HepG2 (cell line): ENCODE measurements at regions not wholly inside any gene's neighbourhood (a gene's known extent, or its start where the extent isn't known, plus 50 kb on each side); places are given as distances from the start of the nearest gene placed in this dataset.

Experiments
- ATAC-seq: fragments of 200-7000 bp; cut with Tn5 transposase; 3 replicates; pipeline ENCODE4 v1.9.1; 2020; ENCODE audit warnings: mild to moderate bottlenecking, moderate library complexity
- BruUV-seq: library from RNA; stranded (reverse); fragments of 400-500 nt; replicated peaks from 2 replicates; lab custom pipeline; 2021; lab: Mats Ljungman, UMichigan
- CTCF ChIA-PET: fragments of 300-600 bp; formaldehyde crosslinking; extraction: SDS; loops from one replicate; lab custom pipeline; 2021; ENCODE audit warnings: low total read pairs, inconsistent platforms, low intra/inter-chr PET ratio; lab: Yijun Ruan, JAX
- POLR2A ChIA-PET: fragments of 350-600 bp; sonication (Branson Sonifier 250); formaldehyde crosslinking; loops from one replicate; lab custom pipeline; 2020; ENCODE audit warnings: antibody characterized with exemption, inconsistent platforms; lab: Yijun Ruan, JAX
- DNase-seq: peaks from one replicate; pipeline ENCODE4 v3.0.0-alpha.2; 2015; ENCODE audit warnings: low spot score
- FAIRE-seq: peaks from 3 replicates; lab custom pipeline; 2011; peaks lifted over from hg19 to GRCh38; lab: Jason Lieb, UNC
- H2AFZ ChIP-seq: one replicate; pipeline ENCODE4 v1.6.1; 2011; ENCODE audit warnings: low read length, inconsistent platforms
- H3K27ac ChIP-seq: fragments of 300-600 bp; 3 replicates; pipeline ENCODE4 v1.8.0; 2011; ENCODE audit warnings: mixed run types, mild to moderate bottlenecking, mixed read lengths, low read length, inconsistent platforms; ENCODE audit not compliant: insufficient read depth; ENCODE audit errors: extremely low read length
- H3K27me3 ChIP-seq, 2 experiments: fragments of 200-600 bp in 1 of 2; 2 replicates in 1 of 2; 3 replicates in 1 of 2; pipeline versions ENCODE4 v1.6.0 to v1.8.0; 2011; ENCODE audit warnings: low read length in 2 of 2, mild to moderate bottlenecking in 2 of 2, moderate library complexity in 2 of 2, inconsistent platforms in 1 of 2; ENCODE audit not compliant: insufficient read depth in 2 of 2, control insufficient read depth in 1 of 2
- H3K36me3 ChIP-seq, 2 experiments: fragments of 200-600 bp in 1 of 2; replicated peaks in 1 of 2; 2 replicates in 1 of 2; 3 replicates in 1 of 2; pipeline versions ENCODE4 v1.5.1 to v1.8.0; 2011; ENCODE audit warnings: low read length in 2 of 2, inconsistent platforms in 1 of 2; ENCODE audit not compliant: insufficient read depth in 2 of 2, control insufficient read depth in 1 of 2
- H3K4me1 ChIP-seq: 2 replicates; pipeline ENCODE4 v1.5.1; 2012; ENCODE audit warnings: low read length, inconsistent platforms; ENCODE audit not compliant: insufficient read depth
- H3K4me2 ChIP-seq: 2 replicates; pipeline ENCODE4 v1.6.0; 2011; ENCODE audit warnings: low read depth, low read length, inconsistent platforms
- H3K4me3 ChIP-seq, 3 experiments: fragments of 200-600 bp in 1 of 3; sonication (generic), shearing (Covaris generic) in 1 of 3; replicated peaks in 1 of 3; 2 replicates each; pipeline ENCODE4 v1.5.1; 2011 to 2016; ENCODE audit warnings: low read length in 3 of 3, inconsistent platforms in 2 of 3, low read depth in 2 of 3, mild to moderate bottlenecking in 2 of 3, control low read depth in 1 of 3, mixed read lengths in 1 of 3; ENCODE audit not compliant: insufficient read depth in 1 of 3
- H3K79me2 ChIP-seq: one replicate; pipeline ENCODE4 v1.6.1; 2011; ENCODE audit warnings: low read length, inconsistent platforms; ENCODE audit not compliant: insufficient read depth
- H3K9ac ChIP-seq: 2 replicates; pipeline ENCODE4 v1.6.0; 2011; ENCODE audit warnings: mild to moderate bottlenecking, low read depth, low read length, inconsistent platforms; ENCODE audit not compliant: insufficient read depth
- H3K9me3 ChIP-seq: 2 replicates; pipeline ENCODE4 v1.5.1; 2012; ENCODE audit warnings: mild to moderate bottlenecking, low read length
- H4K20me1 ChIP-seq: 2 replicates; pipeline ENCODE4 v1.6.0; 2011; ENCODE audit warnings: inconsistent platforms, mild to moderate bottlenecking, low read length, moderate library complexity; ENCODE audit not compliant: insufficient read depth
- LRRFIP1 ChIP-seq: sonication (generic); formaldehyde crosslinking; conservative IDR thresholded peaks from 2 replicates; pipeline ENCODE4 v1.4.0; 2020; ENCODE audit warnings: missing genetic modification reagents
- RORA ChIP-seq: sonication (generic); formaldehyde crosslinking; IDR thresholded peaks from 2 replicates; pipeline ENCODE4 v1.5.0; 2020; ENCODE audit warnings: mild to moderate bottlenecking, missing genetic modification reagents, moderate library complexity
- SOX6 ChIP-seq, 2 experiments: fragments of 450-650 bp in 1 of 2; sonication (generic) in 1 of 2; formaldehyde crosslinking in 1 of 2; IDR thresholded peaks; 2 replicates each; pipeline versions ENCODE4 v1.4.0 to v1.6.1; 2017 to 2020; ENCODE audit warnings: antibody characterized with exemption in 1 of 2, mild to moderate bottlenecking in 1 of 2, missing genetic modification reagents in 1 of 2
- ZFP1 ChIP-seq: IDR thresholded peaks from 2 replicates; pipeline ENCODE4 v1.6.1; 2016
- ZNF550 ChIP-seq: sonication (generic); formaldehyde crosslinking; IDR thresholded peaks from 2 replicates; pipeline ENCODE4 v1.4.0; 2020; ENCODE audit warnings: mild to moderate bottlenecking, missing genetic modification reagents, borderline replicate concordance
- ZNF614 ChIP-seq: IDR thresholded peaks from 2 replicates; pipeline ENCODE4 v1.6.1; 2018; ENCODE audit warnings: missing biosample characterization, missing genetic modification reagents, inconsistent platforms, borderline replicate concordance
- in situ Hi-C: cut with HindIII; loops from 2 replicates; pipeline ENCODE4 v1.10.0; 2017; ENCODE audit warnings: low pct_unique_long_range_greater_than_20kb; ENCODE audit not compliant: extremely low pct_ligation_motif_present
- intact Hi-C: fragments of 100-400 bp; cut with micrococcal nuclease; formaldehyde crosslinking; loops from one replicate; pipeline ENCODE4 v1.10.0; 2022; ENCODE audit not compliant: unreplicated experiment
- TF ChIP-seq, protein P1 (sequence below): sonication (generic); formaldehyde crosslinking; IDR thresholded peaks from 2 replicates; pipeline ENCODE4 v1.8.0; 2022; ENCODE audit warnings: mild to moderate bottlenecking, missing genetic modification reagents, moderate library complexity
- TF ChIP-seq, protein P2 (sequence below): sonication (generic); formaldehyde crosslinking; IDR thresholded peaks from 2 replicates; pipeline ENCODE4 v1.4.0; 2020; ENCODE audit warnings: missing genetic modification reagents, borderline replicate concordance

- DNase-seq = no peak
- H2AFZ ChIP-seq = no peak overlapping the region
- TF ChIP-seq RORA (CRISPR knock-in tag) (no peak), ZNF550 (CRISPR knock-in tag) (no peak), ZFP1 (no peak), ZNF614 (CRISPR knock-in tag) (no peak), SOX6 (IDR thresholded peaks at IDR 0.05) (no peak), SOX6 (CRISPR knock-in tag; IDR thresholded peaks at IDR 0.05) (no peak), LRRFIP1 (CRISPR knock-in tag) (no peak)
- TF ChIP-seq, protein P1, sequence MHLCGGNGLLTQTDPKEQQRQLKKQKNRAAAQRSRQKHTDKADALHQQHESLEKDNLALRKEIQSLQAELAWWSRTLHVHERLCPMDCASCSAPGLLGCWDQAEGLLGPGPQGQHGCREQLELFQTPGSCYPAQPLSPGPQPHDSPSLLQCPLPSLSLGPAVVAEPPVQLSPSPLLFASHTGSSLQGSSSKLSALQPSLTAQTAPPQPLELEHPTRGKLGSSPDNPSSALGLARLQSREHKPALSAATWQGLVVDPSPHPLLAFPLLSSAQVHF = no peak
- TF ChIP-seq, protein P2, sequence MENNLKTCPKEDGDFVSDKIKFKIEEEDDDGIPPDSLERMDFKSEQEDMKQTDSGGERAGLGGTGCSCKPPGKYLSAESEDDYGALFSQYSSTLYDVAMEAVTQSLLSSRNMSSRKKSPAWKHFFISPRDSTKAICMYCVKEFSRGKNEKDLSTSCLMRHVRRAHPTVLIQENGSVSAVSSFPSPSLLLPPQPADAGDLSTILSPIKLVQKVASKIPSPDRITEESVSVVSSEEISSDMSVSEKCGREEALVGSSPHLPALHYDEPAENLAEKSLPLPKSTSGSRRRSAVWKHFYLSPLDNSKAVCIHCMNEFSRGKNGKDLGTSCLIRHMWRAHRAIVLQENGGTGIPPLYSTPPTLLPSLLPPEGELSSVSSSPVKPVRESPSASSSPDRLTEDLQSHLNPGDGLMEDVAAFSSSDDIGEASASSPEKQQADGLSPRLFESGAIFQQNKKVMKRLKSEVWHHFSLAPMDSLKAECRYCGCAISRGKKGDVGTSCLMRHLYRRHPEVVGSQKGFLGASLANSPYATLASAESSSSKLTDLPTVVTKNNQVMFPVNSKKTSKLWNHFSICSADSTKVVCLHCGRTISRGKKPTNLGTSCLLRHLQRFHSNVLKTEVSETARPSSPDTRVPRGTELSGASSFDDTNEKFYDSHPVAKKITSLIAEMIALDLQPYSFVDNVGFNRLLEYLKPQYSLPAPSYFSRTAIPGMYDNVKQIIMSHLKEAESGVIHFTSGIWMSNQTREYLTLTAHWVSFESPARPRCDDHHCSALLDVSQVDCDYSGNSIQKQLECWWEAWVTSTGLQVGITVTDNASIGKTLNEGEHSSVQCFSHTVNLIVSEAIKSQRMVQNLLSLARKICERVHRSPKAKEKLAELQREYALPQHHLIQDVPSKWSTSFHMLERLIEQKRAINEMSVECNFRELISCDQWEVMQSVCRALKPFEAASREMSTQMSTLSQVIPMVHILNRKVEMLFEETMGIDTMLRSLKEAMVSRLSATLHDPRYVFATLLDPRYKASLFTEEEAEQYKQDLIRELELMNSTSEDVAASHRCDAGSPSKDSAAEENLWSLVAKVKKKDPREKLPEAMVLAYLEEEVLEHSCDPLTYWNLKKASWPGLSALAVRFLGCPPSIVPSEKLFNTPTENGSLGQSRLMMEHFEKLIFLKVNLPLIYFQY (CRISPR knock-in tag) = no peak
- TF ChIP-seq, all 625 proteins: peak for 0
- in situ Hi-C loops = no loop called here
- ChIA-PET POLR2A (no interaction called here), CTCF (no interaction called here)
- no peaks in the 10 kb centered on the region for H3K9me3 ChIP-seq
- ATAC-seq = no peak
- no peak for FAIRE-seq
- H3K27ac ChIP-seq = no peak overlapping the region
- H3K9ac ChIP-seq = no peak overlapping the region
- no peak overlapping the region for H3K4me3 ChIP-seq
- intact Hi-C loops = no loop called here
- no peaks in the 10 kb centered on the region for H3K27me3 ChIP-seq
- no peaks in the 10 kb centered on the region for H3K79me2 ChIP-seq
- no TSS peak for BruUV-seq
- no peaks in the 10 kb centered on the region for H3K36me3 ChIP-seq
- no peaks in the 10 kb centered on the region for H4K20me1 ChIP-seq
- no peak overlapping the region for H3K4me2 ChIP-seq
- no peaks in the 10 kb centered on the region for H3K4me1 ChIP-seq
These were observed 560.2 kb upstream of the CDH9 start for GRCh38 chr5:27598576-27598975.
